SK-N-MC (cell line): ENCODE measurements at regions not wholly inside any gene's neighbourhood (a gene's known extent, or its start where the extent isn't known, plus 50 kb on each side); places are given as distances from the start of the nearest gene placed in this dataset.
"Not testable (repeated sequence)": the region's sequence is repeated elsewhere in the genome, so short reads cannot be mapped to it uniquely, and the experiment has no call there.

Experiments used
- DNase-seq: peaks from one replicate; pipeline ENCODE4 v3.0.0-alpha.2; 2011; ENCODE audit warnings: low read depth, low spot score
- H3K27ac ChIP-seq: fragments of 200-600 bp; sonication (generic); 2 replicates; pipeline ENCODE4 v1.5.1; 2016; ENCODE audit warnings: mixed run types
- H3K36me3 ChIP-seq: fragments of 200-600 bp; sonication (generic); 2 replicates; pipeline ENCODE4 v1.6.1; 2017; ENCODE audit warnings: antibody characterized with exemption, low read length, mixed read lengths; ENCODE audit not compliant: insufficient read depth
- H3K4me3 ChIP-seq: fragments of 200-600 bp; sonication (generic); 2 replicates; pipeline ENCODE4 v1.5.1; 2016
- H3K9ac ChIP-seq: fragments of 200-600 bp; sonication (generic); 2 replicates; pipeline ENCODE4 v1.8.0; 2017; ENCODE audit warnings: mixed run types, mixed read lengths; ENCODE audit not compliant: insufficient read length
- H3K9me3 ChIP-seq: fragments of 200-600 bp; sonication (generic); 2 replicates; pipeline ENCODE4 v1.6.1; 2017; ENCODE audit warnings: low read depth, mild to moderate bottlenecking, antibody characterized with exemption, low read length, moderate library complexity, mixed read lengths
- EZH2 ChIP-seq: fragments of 200-600 bp; sonication (generic); IDR thresholded peaks from one replicate; pipeline ENCODE4 v1.6.1; 2017; ENCODE audit warnings: antibody characterized with exemption
- FOXP2 ChIP-seq: optimal IDR thresholded peaks from 2 replicates; pipeline ENCODE3; 2011; ENCODE audit warnings: mild to moderate bottlenecking, moderate library complexity; ENCODE audit not compliant: insufficient read depth; ENCODE audit errors: extremely low read length, control extremely low read depth
- POLR2AphosphoS5 ChIP-seq: IDR thresholded peaks from 2 replicates; pipeline ENCODE4 v1.6.1; 2012; ENCODE audit warnings: mild to moderate bottlenecking, low read depth, low read length, borderline replicate concordance

DNA sequence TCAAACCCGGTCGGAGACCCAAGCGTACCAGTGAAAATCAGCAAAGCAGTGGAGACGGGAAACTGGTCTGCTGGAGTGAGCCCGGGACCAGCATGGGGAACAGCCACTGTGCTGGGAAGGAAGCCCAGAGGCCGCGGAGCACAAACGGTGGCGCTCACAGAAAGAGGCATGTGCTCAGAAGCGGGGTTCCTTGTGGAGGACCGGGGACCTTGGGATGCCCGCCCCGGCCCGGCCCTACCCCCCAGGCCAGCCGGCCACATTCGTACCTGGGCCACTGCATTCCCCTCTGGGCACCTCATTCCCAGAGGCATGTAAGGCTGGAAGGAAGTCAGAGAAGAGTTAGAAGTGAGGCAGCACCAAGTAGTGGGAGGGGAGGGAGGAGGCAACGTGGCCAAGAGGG lies 79.3 kb downstream of the RFLNA start:
- no peak overlapping the region for H3K27ac ChIP-seq
- no peak for DNase-seq
- no peak overlapping the region for H3K4me3 ChIP-seq
- TF ChIP-seq EZH2 (no peak), FOXP2 (no peak), POLR2AphosphoS5 (no peak)
- no peaks in the 10 kb centered on the region for H3K9me3 ChIP-seq
- H3K36me3 ChIP-seq = peaks cover 13% of the 10 kb centered on the region; the same call in 1 of the 2 replicates
- H3K9ac ChIP-seq = no peak overlapping the region

DNA sequence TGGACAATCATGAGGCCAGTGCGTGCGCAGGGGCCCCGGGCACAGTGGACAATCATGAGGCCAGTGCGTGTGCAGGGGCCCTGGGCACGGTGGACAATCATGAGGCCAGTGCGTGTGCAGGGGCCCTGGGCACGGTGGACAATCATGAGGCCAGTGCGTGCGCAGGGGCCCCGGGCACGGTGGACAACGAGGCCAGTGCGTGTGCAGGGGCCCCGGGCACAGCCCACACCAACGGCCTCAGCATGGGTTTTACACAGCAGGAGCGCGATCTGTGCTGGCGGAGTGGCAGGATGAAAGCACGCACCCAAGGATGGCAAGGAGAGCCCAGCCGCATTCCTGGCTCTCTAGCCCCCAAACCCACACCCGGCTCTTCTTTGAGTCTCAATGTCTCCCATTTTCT lies 78.8 kb downstream of the RFLNA start:
- H3K27ac ChIP-seq = not testable (repeated sequence)
- H3K36me3 ChIP-seq = peaks cover 13% of the 10 kb centered on the region; the same call in 1 of the 2 replicates

DNA sequence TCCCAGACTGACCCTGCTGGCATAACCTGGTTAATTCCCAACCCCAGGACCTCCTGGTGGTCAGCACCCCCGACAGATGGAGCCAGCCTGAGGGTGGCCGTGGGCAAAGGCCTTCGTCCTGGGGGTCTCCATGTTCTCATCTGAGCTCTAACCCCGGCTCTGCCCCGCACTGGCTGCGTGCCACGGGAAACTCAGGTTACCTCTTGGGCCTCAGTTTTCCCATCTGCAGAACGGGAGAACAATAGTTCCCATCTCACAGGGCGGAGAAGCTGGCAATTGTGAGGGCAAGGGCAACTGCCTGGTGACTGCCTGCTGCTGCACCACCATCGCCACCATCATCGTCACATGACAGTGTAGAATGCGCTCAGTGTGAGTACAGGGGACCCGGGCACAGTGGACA lies 77.9 kb downstream of the RFLNA start:
- no peak overlapping the region for H3K27ac ChIP-seq
- no peak for TF ChIP-seq POLR2AphosphoS5
- no peak for TF ChIP-seq EZH2
- no peak for TF ChIP-seq FOXP2
- DNase-seq = no peak
- peaks cover 13% of the 10 kb centered on the region; the same call in 1 of the 2 replicates for H3K36me3 ChIP-seq
- no peak overlapping the region for H3K4me3 ChIP-seq
- H3K9ac ChIP-seq = no peak overlapping the region
- H3K9me3 ChIP-seq = no peaks in the 10 kb centered on the region

More for the DNA sequence above, 78.8 kb downstream of the RFLNA start:
- H3K9me3 ChIP-seq, H3K9ac ChIP-seq, H3K4me3 ChIP-seq, DNase-seq: not testable (repeated sequence)

DNA sequence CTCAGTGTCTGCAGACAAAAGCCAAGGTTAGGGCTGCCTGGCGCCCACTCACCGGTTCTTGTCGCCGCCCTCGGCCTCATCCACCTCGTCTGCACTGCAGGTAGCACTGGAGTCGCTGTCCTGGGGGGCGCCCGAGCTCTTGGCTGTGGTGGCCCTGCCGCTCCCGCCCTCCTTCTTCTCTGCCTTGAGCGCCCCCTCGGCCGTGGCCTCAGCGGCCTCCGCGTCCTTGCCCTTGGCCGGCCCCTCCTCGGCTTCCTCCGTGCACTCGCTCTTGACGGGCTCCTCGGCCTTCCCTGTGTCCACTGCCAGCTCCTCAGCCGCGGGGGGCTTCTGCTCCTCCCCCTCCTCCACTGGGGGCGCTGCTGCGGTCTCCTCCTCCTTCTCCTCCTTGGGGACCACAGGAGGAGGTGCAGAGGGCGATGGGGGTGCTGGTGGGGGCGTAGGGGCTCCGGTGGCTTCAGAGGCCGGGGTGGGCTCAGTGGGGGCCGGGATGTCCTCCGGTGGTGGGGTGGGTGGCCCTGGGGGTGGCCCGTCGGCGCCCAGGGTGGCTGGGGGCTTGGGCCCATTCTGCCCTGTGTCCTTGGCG lies 77.2 kb downstream of the RFLNA start:
- no peak overlapping the region for H3K9ac ChIP-seq
- H3K9me3 ChIP-seq = no peaks in the 10 kb centered on the region
- no peak overlapping the region for H3K4me3 ChIP-seq
- no peak for TF ChIP-seq POLR2AphosphoS5
- TF ChIP-seq EZH2 = no peak
- TF ChIP-seq FOXP2 = no peak
- DNase-seq = no peak
- H3K36me3 ChIP-seq = peaks cover 11% of the 10 kb centered on the region; the same call in 1 of the 2 replicates
- no peak overlapping the region for H3K27ac ChIP-seq

DNA sequence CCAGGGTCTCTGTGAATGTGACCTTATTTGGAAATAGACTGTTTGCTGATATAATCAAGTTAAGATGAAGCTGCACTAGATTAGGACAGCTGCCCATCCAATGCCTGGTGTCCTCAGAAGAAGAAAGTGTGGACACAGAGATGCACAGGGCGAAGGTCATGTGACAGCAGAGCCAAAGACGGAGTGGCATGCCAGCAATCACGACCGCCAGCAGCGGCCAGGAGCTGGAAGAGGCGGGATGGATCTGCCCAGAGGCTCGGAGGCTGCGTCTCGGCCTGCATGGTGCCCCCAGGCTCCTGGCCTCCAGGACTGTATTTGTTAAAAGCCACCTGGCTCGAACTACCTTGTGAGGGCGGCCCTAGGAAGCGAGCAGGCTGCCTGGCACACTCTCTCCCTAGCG lies 76.5 kb downstream of the RFLNA start:
- no peak overlapping the region for H3K9ac ChIP-seq
- H3K27ac ChIP-seq = no peak overlapping the region
- no peak for DNase-seq
- peaks cover 9% of the 10 kb centered on the region; the same call in 1 of the 2 replicates for H3K36me3 ChIP-seq
- no peaks in the 10 kb centered on the region for H3K9me3 ChIP-seq
- TF ChIP-seq EZH2 = no peak
- no peak for TF ChIP-seq POLR2AphosphoS5
- no peak for TF ChIP-seq FOXP2
- no peak overlapping the region for H3K4me3 ChIP-seq

DNA sequence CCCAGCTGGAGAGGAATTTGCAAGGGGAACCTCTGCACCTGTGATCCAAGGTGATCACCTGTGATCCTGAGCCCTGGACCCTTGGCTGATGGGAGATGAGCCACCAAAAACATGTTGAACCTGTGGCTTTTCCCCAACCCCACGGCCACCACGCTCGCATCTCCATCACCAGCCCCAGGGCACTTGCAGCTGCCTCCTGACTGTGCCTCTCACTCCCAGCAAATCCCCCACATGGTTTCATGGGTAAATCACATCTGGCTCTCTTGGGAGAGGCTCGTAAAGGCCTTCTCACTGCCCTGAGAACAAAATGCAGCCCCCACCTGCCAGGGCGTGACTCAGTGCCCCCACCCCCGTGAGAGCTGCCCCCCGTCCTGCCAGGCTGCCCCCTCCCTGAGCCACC lies 76.0 kb downstream of the RFLNA start:
- no peak overlapping the region for H3K27ac ChIP-seq

DNA sequence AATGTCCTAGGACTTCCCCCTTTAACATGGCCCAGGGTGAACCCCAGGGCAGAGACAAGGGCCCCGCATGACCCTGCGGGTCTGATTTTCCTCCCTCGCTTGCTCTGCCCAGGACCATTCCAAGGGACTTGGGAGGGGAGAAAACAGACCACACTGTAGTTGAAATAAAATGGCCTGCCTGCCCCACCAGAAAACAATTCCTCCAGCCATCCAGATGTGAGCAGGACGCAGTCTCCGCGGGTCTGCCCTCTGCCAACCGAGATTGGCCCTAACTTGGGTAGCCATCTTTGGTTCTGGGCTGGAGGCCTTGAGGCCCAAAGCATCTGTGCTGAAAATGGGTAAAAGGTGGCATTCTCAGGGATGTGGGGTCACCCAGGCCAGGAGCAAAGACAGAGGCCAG lies 75.5 kb downstream of the RFLNA start:
- H3K9me3 ChIP-seq = no peaks in the 10 kb centered on the region
- TF ChIP-seq FOXP2 (no peak), POLR2AphosphoS5 (no peak), EZH2 (no peak)
- H3K4me3 ChIP-seq = no peak overlapping the region
- no peak for DNase-seq
- H3K27ac ChIP-seq = no peak overlapping the region
- H3K9ac ChIP-seq = no peak overlapping the region
- peaks cover 9% of the 10 kb centered on the region; the same call in 1 of the 2 replicates for H3K36me3 ChIP-seq

More for the DNA sequence above, 76.0 kb downstream of the RFLNA start:
- TF ChIP-seq EZH2 = no peak
- no peak for TF ChIP-seq POLR2AphosphoS5
- no peak for TF ChIP-seq FOXP2
- Histone ChIP-seq H3K36me3 (peaks cover 9% of the 10 kb centered on the region; the same call in 1 of the 2 replicates), H3K4me3 (no peak overlapping the region), H3K9ac (no peak overlapping the region), H3K9me3 (no peaks in the 10 kb centered on the region)
- no peak for DNase-seq

DNA sequence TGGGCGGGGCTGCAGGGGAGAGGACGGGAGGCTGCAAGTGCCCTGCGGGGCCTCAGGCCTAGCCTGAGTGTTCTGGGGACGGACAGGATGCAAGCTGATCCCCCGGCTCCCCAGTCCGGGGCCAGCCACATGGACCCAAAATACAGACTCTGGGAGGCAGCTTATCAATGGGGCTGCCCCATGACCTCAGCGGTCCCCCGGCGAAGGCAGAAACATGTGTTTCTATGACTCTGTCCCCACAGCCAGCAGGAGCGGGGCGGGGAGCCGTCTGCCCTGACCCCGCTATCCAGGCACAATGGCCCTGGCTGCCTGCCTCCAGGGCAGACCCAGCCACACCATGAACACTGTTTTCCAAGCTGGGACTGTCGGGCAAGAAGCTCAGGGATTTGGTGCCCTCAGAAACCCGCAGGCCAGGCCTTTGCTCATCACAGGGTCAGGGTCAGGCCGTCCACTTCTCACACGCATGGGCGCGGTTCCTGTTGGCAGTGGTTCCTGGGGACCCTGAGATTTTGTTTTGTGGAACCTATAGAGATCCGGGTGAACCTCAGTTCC lies 75.0 kb downstream of the RFLNA start:
- Histone ChIP-seq H3K9ac (no peak overlapping the region), H3K4me3 (no peak overlapping the region), H3K27ac (no peak overlapping the region), H3K36me3 (peaks cover 9% of the 10 kb centered on the region; the same call in 1 of the 2 replicates), H3K9me3 (no peaks in the 10 kb centered on the region)
- no peak for TF ChIP-seq POLR2AphosphoS5
- no peak for DNase-seq
